Stimulated activated CD8-positive, alpha-beta memory T cell treated with anti-CD3 and anti-CD28 coated beads, Interleukin-2, amount 100 ng/mL, for 48 hours (primary cell): ENCODE measurements at regions not wholly inside any gene's neighbourhood (a gene's known extent, or its start where the extent isn't known, plus 50 kb on each side); places are given as distances from the start of the nearest gene placed in this dataset.
A peak's percentile ranks its signal among the peaks of the same experiment; 100 is the strongest.

Experiments
- DNase-seq, 2 donors: peaks; one replicate each; pipeline ENCODE4 v3.0.0-alpha.2; 2020; ENCODE audit warnings: low read depth in 2 of 2

DNA sequence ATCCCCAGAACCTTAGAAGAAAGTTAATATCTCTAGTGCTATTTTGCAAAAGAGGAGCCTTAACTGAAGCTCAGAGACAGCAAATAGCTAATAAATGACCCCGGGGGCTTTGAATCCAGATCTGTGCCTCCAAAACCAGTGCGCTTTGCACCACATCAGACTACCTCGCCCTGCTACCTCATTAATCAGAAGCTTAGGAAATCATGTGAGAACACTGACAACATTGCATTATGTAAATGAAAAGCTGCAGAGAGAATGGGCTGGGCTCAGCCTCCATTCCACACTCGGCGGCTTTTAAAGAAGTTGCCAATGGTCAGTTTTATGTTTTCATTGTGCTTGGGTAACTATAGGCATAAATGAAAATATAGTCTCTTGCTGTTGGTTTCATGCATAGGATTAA, 54.0 kb upstream of the STMND1 start:
- DNase-seq, result no peak

DNA sequence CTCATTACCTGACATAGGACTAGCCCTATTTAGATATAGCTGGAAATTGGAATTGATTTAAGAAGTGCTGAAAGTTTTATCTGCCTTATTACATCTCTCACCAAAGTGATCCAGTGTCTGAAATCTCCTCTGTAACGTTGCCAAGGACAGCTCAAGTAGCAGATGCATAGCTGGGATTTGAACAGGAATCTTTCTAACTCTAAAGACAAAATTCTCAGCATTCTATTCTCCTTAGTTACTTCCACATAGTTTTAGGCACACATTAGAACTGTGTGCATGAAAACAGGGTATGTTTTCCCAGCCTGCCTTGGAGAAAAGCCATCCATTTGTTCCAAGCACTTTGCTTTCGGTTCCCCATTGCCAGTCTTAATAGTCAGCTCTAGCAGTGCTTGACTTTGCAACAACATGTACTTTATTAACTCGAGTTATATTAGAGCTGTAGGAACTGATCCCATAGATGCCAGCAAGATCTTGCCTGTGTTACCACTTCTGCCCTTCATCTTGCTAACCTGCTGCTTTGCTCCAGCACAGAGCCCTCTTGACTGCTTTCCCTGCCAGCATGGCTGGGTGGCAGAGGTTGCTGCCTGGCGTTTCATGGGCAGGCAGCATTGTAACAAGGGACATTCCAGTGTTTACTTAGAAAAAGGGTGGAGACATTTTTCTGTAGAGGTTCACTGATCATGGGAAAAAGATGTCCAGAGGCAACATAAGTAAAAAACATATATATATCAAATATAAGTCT, 56.1 kb upstream of the STMND1 start:
- no peak for DNase-seq

DNA sequence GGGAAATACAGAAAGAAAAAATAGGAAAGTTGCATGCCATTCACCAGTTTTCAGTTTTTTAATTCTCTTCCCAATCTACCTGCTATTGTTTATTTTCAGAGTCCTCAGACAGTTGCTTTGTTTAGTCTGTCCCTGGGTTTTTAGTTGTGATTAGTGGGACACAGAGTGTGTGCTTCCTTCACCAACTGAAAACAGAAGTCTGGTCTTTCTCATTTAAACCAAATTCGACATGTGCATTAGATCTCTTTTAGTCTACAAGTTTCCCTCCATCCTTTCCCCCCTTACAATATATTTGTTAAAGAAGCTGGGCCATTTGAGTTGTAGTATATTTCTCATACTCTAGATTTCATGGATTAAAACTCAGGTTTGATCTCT, 58.7 kb upstream of the STMND1 start:
- no peak for DNase-seq

GRCh38 chr6:17042422-17043147, 59.3 kb upstream of the STMND1 start:
- no peak for DNase-seq

DNA sequence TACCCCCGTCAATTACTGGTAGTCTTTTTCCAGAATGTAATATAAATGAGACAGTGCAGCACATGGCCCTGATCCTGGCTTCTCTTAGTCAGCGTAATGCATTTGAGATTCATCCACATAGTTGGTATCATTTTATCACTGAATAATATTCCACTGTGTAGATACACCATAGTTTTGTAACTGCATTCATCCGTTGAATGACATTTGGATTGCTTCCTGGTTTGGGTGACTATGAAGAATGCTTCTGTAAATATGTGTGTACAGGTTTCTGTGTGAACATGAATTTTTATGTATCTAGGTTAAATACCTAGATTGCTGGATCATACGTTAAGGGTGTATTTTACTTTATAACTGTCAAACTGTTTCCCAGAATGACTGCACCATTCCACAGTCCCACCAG, 62.6 kb upstream of the STMND1 start:
- no peak for DNase-seq

GRCh38 chr6:17038316-17038715, 63.5 kb upstream of the STMND1 start:
- DNase-seq, result no peak

DNA sequence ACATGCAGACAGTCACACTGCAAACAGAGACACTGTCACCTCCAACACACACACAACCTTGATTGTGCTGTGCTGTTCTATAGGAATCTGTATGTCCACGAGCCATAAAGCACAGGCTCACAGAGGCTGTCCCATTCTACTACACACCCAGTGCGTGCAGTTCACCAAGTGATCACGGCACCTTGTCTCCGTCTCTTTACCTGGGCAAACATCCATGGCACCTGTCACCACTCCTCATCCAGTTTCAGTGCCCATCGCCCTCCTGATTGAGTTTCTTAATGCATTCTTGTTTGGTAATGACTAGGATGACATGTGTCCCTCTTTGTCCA, 65.8 kb upstream of the STMND1 start:
- no peak for DNase-seq

GRCh38 chr6:17035257-17036064, 66.4 kb upstream of the STMND1 start:
- no peak for DNase-seq

- no peak for DNase-seq
Observed at GRCh38 chr6:17033746-17034145, 68.1 kb upstream of the STMND1 start.

DNA sequence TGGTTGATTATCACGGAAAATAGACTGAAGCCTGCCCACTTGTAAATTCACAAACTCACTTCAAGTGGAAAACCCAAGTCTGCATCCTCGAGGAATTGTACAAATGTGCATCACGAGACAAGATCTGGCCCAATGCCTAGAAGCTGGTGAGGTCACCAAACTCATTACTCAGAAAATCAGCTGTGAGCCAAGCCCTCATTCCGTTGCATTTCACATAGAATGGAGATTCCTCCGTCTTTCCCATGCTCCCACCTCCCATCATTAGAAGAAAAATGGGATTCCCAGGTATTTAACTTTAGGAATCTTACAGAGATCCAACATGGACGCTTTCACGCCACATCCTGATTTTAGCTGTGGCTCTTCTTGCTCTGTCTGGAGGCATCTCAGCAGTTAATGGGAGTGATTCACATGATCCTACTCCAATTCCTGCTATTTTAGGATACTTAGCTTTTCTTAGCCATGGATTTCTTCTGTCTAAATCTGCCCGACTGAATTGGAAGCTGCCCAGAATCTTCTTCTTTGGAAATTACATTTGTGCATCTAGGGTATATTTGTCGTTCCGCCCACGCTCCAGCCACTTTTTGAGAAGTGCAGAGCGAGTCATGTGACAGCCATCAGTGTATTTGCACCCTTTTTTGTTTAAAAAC, 68.7 kb upstream of the STMND1 start:
- no peak for DNase-seq

- DNase-seq, result no peak
Observed at GRCh38 chr6:17032590-17032987, 69.3 kb upstream of the STMND1 start.

DNA sequence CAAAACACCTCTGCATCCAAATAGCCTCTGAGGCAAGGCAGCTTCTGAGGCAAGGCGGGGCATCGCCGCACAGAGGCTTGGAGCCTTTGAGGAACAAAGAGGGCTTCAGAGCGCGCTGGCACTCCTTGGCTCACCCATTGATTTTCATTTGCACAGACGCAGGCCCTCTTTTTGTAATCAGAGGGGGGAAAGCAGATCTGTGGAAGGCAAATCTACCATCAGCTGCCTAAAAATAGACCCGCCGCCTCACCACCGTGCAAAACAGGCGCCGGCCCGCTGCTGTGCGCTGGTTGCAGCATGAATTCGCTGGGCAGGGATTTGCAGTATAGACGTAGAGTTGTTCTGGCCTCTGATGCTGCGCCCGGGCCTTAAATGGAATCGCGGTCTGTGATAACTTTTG, 69.9 kb upstream of the STMND1 start:
- no peak for DNase-seq

DNA sequence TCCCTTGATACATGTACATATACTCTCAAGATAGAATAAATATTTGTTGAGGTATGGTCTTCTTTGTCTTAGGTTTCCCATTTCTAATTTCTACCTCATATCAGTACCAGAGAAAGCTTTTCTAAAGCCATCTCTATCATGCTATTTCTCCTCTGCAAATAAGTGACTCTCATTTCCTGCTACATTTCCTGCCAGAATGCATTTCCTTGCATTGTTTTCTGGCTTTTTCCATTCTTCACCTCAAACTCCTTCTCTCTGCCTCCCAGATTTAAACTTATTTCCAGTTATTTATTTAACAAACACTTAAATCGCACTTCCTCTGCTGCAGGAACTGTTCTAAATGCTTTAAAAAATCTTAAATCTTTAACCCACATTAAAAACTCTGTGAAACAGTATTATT, 74.4 kb upstream of the STMND1 start:
- no peak for DNase-seq

DNA sequence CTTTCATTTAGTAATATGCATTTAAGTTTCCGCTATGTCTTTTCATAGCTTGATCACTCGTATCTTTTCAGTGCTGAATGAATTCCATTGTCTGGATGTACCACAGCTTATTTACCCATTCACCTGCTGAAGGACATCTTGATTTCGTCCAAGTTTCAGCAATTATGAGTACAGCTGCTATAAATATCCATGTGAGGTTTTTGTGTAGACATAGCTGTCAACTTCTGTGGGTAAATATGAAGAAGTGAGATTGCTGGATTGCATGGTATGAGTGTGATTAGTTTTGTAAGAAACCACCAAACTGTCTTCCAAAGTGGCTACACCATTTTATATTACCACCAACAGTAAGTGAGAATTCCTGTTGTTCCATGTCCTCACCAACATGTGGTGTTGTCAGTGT, 79.2 kb upstream of the STMND1 start:
- DNase-seq, result no peak

DNA sequence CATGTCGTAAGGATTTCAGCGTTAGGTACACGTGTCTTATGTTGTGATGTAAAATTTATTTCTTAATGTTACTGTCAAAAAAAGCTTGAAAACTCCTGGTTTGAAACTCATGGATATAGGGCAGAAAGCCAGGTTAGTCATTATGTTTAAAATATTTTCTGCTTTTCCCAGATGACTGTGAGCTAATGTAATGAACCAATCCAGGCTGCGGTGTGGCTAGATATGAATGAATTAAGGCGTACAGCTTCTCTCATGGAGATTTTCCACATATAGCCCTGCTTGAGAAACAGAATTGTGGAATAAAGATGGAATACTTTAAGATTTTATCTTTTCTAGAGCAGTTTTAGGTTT, 80.3 kb upstream of the STMND1 start:
- DNase-seq, result no peak

DNA sequence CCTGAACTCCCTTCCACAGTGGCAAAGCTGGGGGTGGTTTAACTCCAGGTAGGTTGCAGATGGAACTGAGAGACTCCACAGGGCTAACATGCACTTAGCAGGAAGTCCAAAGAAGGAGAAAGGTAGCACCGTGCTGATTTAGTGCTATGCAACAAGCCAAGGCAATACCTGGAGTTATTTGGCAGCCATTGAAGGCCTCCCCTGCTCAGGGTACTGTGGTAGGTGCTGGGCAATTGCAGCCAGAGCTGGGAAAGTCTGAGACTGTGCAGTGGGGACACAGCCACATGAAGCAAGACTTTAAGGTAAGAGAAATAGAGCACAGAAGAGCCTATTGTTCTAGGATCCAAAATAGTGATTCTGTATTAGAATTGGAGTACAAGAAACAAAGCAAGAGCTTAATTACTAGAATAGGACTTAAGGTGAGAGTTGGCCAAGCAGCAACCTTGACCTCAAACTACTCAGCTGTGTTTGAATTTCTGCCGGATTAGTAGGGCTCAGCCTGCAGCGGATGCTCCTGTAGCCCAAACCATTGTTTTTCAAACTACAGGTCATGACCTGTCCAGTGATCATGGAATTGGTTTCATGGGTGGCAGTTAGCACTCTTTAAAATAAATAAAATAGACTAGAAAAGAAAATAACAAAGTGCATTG, 80.8 kb upstream of the STMND1 start:
- DNase-seq, result no peak

DNA sequence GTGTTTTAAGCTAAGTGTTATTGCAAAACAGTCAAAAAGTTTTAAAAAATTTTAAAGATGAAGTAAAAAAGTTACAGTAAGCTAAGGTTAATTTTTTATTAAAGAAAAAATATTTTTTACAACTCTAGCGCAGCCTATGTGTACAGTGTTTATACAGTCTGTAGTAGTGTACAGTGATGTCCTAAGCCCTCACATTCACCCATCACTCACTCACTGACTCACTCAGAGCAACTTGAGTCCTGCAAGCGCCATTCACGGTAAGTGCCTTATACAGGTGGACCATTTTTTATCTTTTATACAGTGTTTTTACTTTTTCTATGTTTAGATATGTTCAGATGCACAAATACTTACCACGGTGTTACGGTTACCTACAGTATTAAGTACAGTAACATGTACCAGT, 83.4 kb upstream of the STMND1 start:
- no peak for DNase-seq

GRCh38 chr6:17017416-17017815, 84.4 kb upstream of the STMND1 start:
- no peak for DNase-seq

GRCh38 chr6:17015551-17016381, 86.1 kb upstream of the STMND1 start:
- DNase-seq, result peak in 1 of 2 donors; percentile 32

- DNase-seq, result no peak
Observed at GRCh38 chr6:17015144-17015543, 86.7 kb upstream of the STMND1 start.

DNA sequence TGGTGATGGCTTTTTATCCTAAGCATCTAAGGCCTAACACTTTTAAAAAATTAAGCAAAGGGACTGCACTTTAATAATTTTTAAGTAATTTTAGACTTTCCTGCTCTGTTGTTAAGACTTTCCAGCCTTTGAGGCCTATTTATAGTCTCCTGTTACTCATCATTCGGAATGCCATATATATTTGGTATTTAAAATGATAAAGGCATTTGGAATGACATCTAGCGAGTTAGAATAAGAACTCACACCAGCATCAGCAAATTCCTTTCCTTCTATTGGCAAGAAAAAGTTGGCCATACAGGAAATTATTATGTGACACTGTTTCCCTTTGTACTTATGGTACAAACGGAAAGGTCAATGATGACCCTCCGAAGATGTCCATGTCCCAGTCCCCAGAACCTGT, 88.1 kb upstream of the STMND1 start:
- DNase-seq, result no peak
